ENCODE measurements at regions not wholly inside any gene's neighbourhood (a gene's known extent, or its start where the extent isn't known, plus 50 kb on each side); places are given as distances from the start of the nearest gene placed in this dataset.

DNA sequence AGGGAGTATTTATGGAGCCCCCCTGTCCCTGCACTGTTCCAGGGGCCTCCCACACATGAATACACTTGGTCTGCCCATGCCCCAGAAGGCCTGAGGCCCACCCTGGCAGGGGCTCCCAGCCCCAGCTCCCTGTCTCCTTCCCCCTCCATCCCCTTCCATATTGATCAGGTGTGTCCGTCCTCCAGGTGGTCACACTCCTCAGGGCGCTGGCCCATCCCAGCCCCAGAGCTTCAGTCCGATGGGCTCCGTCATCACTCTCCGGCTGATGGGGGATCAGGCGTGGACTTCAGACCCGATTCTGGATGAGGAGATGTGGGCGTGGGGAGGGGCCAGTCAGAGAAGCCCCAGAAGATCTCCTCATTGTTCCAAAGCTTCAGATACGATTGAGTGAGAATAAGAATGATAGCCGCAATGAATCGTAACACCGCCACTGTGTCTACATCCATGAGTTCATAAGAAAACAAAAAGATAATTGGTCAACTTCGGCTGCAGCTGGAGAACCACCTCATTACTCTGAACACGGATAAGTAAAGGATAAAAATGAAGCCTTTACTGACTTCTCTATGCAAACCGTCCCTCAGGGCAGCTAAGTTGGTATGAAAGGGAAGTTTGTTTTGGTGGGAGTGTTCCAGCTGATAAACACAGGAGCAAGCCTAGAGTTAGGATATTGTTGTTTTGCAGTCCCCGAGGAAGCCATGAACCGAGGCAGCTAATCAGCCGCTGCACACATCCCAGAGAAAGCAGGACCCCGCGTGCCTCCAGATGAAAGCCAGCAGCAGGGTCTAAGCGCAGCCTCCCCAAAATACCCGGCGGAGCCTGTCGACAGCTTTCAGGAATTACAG, 279.5 kb downstream of the NDUFA10 start:
- no peaks in the 10 kb centered on the region for H3K9me3 Mint-ChIP-seq (ENCODE audit: unreplicated experiment)
- H3K4me3 Mint-ChIP-seq (ENCODE audit: unreplicated experiment), result no peak overlapping the region
- H3K36me3 Mint-ChIP-seq (ENCODE audit: low read depth, unreplicated experiment), result no peaks in the 10 kb centered on the region
- peaks cover 25% of the 10 kb centered on the region for H3K4me1 Mint-ChIP-seq (ENCODE audit: unreplicated experiment)
- DNase-seq (ENCODE audit: low spot score), result no peak
- H3K27me3 Mint-ChIP-seq (ENCODE audit: unreplicated experiment), result peaks cover 14% of the 10 kb centered on the region
- H3K27ac Mint-ChIP-seq (ENCODE audit: unreplicated experiment), result peak overlapping the region; percentile 53
- TF ChIP-seq, protein P1, sequence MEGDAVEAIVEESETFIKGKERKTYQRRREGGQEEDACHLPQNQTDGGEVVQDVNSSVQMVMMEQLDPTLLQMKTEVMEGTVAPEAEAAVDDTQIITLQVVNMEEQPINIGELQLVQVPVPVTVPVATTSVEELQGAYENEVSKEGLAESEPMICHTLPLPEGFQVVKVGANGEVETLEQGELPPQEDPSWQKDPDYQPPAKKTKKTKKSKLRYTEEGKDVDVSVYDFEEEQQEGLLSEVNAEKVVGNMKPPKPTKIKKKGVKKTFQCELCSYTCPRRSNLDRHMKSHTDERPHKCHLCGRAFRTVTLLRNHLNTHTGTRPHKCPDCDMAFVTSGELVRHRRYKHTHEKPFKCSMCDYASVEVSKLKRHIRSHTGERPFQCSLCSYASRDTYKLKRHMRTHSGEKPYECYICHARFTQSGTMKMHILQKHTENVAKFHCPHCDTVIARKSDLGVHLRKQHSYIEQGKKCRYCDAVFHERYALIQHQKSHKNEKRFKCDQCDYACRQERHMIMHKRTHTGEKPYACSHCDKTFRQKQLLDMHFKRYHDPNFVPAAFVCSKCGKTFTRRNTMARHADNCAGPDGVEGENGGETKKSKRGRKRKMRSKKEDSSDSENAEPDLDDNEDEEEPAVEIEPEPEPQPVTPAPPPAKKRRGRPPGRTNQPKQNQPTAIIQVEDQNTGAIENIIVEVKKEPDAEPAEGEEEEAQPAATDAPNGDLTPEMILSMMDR (IDR thresholded peaks at IDR 0.05; ENCODE audit: unreplicated experiment), result no peak

DNA sequence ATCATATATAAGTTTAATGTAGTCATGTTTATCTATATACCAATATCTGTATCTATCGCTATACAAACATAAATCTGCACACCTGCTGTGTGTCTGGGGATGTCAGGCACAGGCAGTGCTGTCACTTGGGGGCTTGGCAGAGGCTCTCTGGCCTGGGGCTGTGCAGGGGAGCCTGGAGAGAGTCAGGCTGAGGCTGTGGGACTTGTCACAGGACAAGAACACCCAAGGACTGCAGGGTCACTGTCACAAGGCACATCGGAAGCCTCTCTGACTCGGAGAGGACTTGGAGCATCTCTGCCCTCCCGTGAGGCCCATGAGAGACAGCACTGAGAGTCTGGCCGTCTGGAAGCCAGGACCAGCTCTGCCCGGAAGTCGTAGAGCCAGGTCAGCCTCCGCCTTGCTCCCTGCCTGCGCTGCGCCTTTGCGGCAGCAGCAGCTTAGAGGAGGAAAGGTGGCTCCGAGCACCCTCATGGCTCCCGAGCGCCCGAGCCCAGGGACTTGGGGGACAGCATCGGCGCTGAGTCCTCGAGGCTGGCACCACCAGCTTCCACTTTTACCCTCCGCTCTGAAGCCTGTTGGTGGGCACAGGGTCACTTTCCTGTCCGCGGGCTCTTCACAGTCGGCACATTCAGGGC, 280.3 kb downstream of the NDUFA10 start:
- no peak for DNase-seq (ENCODE audit: low spot score)
- TF ChIP-seq, protein P1 (IDR thresholded peaks at IDR 0.05; ENCODE audit: unreplicated experiment), result no peak
- H3K9me3 Mint-ChIP-seq (ENCODE audit: unreplicated experiment), result no peaks in the 10 kb centered on the region
- H3K27ac Mint-ChIP-seq (ENCODE audit: unreplicated experiment), result no peak overlapping the region
- H3K4me3 Mint-ChIP-seq (ENCODE audit: unreplicated experiment), result no peak overlapping the region
- H3K36me3 Mint-ChIP-seq (ENCODE audit: low read depth, unreplicated experiment), result no peaks in the 10 kb centered on the region
- H3K4me1 Mint-ChIP-seq (ENCODE audit: unreplicated experiment), result peaks cover 25% of the 10 kb centered on the region
- H3K27me3 Mint-ChIP-seq (ENCODE audit: unreplicated experiment), result peaks cover 15% of the 10 kb centered on the region

DNA sequence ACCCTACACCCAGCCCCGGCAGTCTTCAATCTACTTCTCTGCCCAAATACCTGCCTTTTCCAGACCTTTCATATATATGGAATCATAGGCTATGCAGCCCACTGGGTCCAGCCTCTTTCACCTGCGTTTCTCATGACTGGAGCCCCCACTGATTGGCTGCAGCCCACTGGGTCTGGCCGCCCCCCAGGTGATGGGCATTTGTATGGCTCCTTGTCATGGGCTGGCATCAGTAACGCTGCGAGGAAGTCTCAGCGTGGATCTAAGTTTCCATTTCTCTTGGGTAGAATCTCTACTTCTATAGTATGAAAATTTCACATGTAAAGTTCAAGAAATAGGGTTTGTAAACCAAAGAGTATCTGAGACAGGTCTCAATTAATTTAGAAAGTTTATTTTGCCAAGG, 281.9 kb downstream of the NDUFA10 start:
- Mint-ChIP-seq H3K27ac (ENCODE audit: unreplicated experiment) (no peak overlapping the region), H3K9me3 (ENCODE audit: unreplicated experiment) (no peaks in the 10 kb centered on the region), H3K36me3 (ENCODE audit: low read depth, unreplicated experiment) (no peaks in the 10 kb centered on the region), H3K27me3 (ENCODE audit: unreplicated experiment) (peaks cover 15% of the 10 kb centered on the region), H3K4me1 (ENCODE audit: unreplicated experiment) (peaks cover 25% of the 10 kb centered on the region), H3K4me3 (ENCODE audit: unreplicated experiment) (no peak overlapping the region)
- TF ChIP-seq, protein P1 (IDR thresholded peaks at IDR 0.05; ENCODE audit: unreplicated experiment), result no peak
- DNase-seq (ENCODE audit: low spot score), result no peak

DNA sequence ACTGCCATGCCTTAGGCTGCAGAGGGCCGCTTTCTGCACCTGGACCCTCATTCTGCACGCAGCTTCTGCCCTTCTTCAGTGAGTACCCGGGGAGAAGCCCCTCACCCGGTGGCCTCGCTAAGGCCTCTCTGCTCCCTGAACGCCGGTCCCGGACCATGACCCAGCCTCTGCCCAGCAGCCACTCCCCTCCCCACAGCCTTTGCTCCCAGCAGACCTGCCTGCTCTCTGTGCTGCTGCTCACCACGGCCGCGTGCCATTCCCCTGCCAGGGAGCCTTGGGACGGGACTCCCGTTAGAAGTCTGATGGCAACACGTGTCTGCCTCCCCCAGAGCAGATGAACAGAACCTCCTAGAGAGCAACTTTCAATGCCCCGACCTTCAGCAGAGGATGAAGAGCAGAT, 282.8 kb downstream of the NDUFA10 start:
- Mint-ChIP-seq H3K27ac (ENCODE audit: unreplicated experiment) (no peak overlapping the region), H3K27me3 (ENCODE audit: unreplicated experiment) (peaks cover 10% of the 10 kb centered on the region), H3K4me1 (ENCODE audit: unreplicated experiment) (peaks cover 17% of the 10 kb centered on the region), H3K9me3 (ENCODE audit: unreplicated experiment) (no peaks in the 10 kb centered on the region), H3K4me3 (ENCODE audit: unreplicated experiment) (no peak overlapping the region), H3K36me3 (ENCODE audit: low read depth, unreplicated experiment) (no peaks in the 10 kb centered on the region)
- TF ChIP-seq, protein P1 (IDR thresholded peaks at IDR 0.05; ENCODE audit: unreplicated experiment), result no peak
- DNase-seq (ENCODE audit: low spot score), result no peak

DNA sequence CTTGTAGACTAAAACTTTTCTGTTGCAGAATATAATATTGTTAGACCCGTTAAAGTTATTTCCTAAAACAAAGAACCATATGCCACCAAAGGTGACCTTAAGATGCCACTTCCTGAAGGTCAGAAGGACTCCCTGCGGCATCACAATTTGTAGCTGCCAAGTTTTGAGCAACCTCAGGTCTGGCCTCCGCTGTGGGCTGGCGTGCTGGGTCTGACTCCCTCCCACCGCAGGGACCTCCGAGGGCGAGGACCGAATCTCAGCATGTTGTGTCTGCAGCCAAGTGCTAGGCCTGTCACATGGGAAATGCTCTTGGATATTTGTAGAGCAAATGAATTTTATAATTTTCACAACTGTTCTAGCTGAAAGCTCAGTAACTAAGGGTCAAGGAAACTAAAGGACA, 285.9 kb downstream of the NDUFA10 start:
- Mint-ChIP-seq H3K4me1 (ENCODE audit: unreplicated experiment) (peaks cover 1% of the 10 kb centered on the region), H3K4me3 (ENCODE audit: unreplicated experiment) (no peak overlapping the region), H3K9me3 (ENCODE audit: unreplicated experiment) (no peaks in the 10 kb centered on the region), H3K36me3 (ENCODE audit: low read depth, unreplicated experiment) (peaks cover under 1% of the 10 kb centered on the region), H3K27me3 (ENCODE audit: unreplicated experiment) (peaks cover 8% of the 10 kb centered on the region), H3K27ac (ENCODE audit: unreplicated experiment) (no peak overlapping the region)
- DNase-seq (ENCODE audit: low spot score), result no peak
- TF ChIP-seq, protein P1 (IDR thresholded peaks at IDR 0.05; ENCODE audit: unreplicated experiment), result no peak

Measured in endothelial cell (in vitro differentiated cells).